ENCODE measurements at regions not wholly inside any gene's neighbourhood (a gene's known extent, or its start where the extent isn't known, plus 50 kb on each side); places are given as distances from the start of the nearest gene placed in this dataset.

GRCh38 chr7:152594801-152595200 lies 81.1 kb downstream of the XRCC2 start:
- no peak overlapping the region for H3K4me3 Mint-ChIP-seq
- Histone ChIP-seq H3K9me3 (ENCODE audit: control extremely low read depth in 1 of 3, control insufficient read depth in 2 of 3, insufficient read depth in 1 of 3, low read length in 2 of 3) (no peaks in the 10 kb centered on the region), H3K4me3 (ENCODE audit: control extremely low read depth in 1 of 5, extremely low read depth in 1 of 5, insufficient read depth in 1 of 5, low read depth in 2 of 5, low read length in 4 of 5) (no peak overlapping the region), H3K36me3 (replicated peaks in 1 of 2; ENCODE audit: control extremely low read depth in 1 of 2, control insufficient read depth in 1 of 2, extremely low read depth in 1 of 2, insufficient read depth in 2 of 2, low read length in 1 of 2) (no peaks in the 10 kb centered on the region), H2AFZ (ENCODE audit: insufficient read depth, low read depth, low read length, poor library complexity, severe bottlenecking) (no peak overlapping the region), H3K4me1 (ENCODE audit: control insufficient read depth in 2 of 2, insufficient read depth in 2 of 2, low read length in 2 of 2) (no peaks in the 10 kb centered on the region), H3K9ac (ENCODE audit: low read length) (no peak overlapping the region), H3K79me2 (ENCODE audit: control insufficient read depth, insufficient read depth, low read length) (no peaks in the 10 kb centered on the region), H4K20me1 (ENCODE audit: control insufficient read depth, insufficient read depth, low read length, poor library complexity, severe bottlenecking) (no peaks in the 10 kb centered on the region), H3K27ac (ENCODE audit: low read length in 2 of 2) (no peak overlapping the region), H3K4me2 (replicated peaks; ENCODE audit: low read depth, low read length, poor library complexity, severe bottlenecking) (no peak overlapping the region), H3K27me3 (replicated peaks in 1 of 4; ENCODE audit: control extremely low read depth in 1 of 4, control insufficient read depth in 3 of 4, insufficient read depth in 4 of 4, low read length in 3 of 4) (no peaks in the 10 kb centered on the region)
- intact Hi-C loops (cut with micrococcal nuclease), result no loop called here
- ATAC-seq (ENCODE audit: low read depth), result no peak
- ChIA-PET CTCF (interaction anchor here (0.5 kb wide), 1 partner anchor 25 kb away, joined by 3 read pairs; no protein-coding TSS in a partner anchor), POLR2A (no interaction called here)
- DNase-seq, result no peak
- H3K27ac Mint-ChIP-seq, result no peak overlapping the region
- H3K27me3 Mint-ChIP-seq, result peaks cover 8% of the 10 kb centered on the region
- no peaks in the 10 kb centered on the region for H3K9me3 Mint-ChIP-seq (ENCODE audit: insufficient read depth)
- WGBS (ENCODE audit: insufficient coverage), result 84% methylated on average over 7 of the region's 9 CpGs
- TF ChIP-seq, protein P1, sequence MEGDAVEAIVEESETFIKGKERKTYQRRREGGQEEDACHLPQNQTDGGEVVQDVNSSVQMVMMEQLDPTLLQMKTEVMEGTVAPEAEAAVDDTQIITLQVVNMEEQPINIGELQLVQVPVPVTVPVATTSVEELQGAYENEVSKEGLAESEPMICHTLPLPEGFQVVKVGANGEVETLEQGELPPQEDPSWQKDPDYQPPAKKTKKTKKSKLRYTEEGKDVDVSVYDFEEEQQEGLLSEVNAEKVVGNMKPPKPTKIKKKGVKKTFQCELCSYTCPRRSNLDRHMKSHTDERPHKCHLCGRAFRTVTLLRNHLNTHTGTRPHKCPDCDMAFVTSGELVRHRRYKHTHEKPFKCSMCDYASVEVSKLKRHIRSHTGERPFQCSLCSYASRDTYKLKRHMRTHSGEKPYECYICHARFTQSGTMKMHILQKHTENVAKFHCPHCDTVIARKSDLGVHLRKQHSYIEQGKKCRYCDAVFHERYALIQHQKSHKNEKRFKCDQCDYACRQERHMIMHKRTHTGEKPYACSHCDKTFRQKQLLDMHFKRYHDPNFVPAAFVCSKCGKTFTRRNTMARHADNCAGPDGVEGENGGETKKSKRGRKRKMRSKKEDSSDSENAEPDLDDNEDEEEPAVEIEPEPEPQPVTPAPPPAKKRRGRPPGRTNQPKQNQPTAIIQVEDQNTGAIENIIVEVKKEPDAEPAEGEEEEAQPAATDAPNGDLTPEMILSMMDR (IDR thresholded peaks at IDR 0.05), result no peak
- no peak for TF ChIP-seq EZH2 (IDR thresholded peaks at IDR 0.05; ENCODE audit: borderline replicate concordance, insufficient read depth, low read depth, low read length, poor library complexity, severe bottlenecking)
- no peaks in the 10 kb centered on the region for H3K4me1 Mint-ChIP-seq

- ChIA-PET POLR2A (no interaction called here), CTCF (no interaction called here)
- Histone ChIP-seq H3K79me2 (ENCODE audit: control insufficient read depth, insufficient read depth, low read length) (no peaks in the 10 kb centered on the region), H3K27me3 (replicated peaks in 1 of 4; ENCODE audit: control extremely low read depth in 1 of 4, control insufficient read depth in 3 of 4, insufficient read depth in 4 of 4, low read length in 3 of 4) (no peaks in the 10 kb centered on the region), H2AFZ (ENCODE audit: insufficient read depth, low read depth, low read length, poor library complexity, severe bottlenecking) (no peak overlapping the region), H3K4me2 (replicated peaks; ENCODE audit: low read depth, low read length, poor library complexity, severe bottlenecking) (no peak overlapping the region), H3K36me3 (replicated peaks in 1 of 2; ENCODE audit: control extremely low read depth in 1 of 2, control insufficient read depth in 1 of 2, extremely low read depth in 1 of 2, insufficient read depth in 2 of 2, low read length in 1 of 2) (no peaks in the 10 kb centered on the region), H4K20me1 (ENCODE audit: control insufficient read depth, insufficient read depth, low read length, poor library complexity, severe bottlenecking) (no peaks in the 10 kb centered on the region), H3K4me1 (ENCODE audit: control insufficient read depth in 2 of 2, insufficient read depth in 2 of 2, low read length in 2 of 2) (no peaks in the 10 kb centered on the region), H3K4me3 (ENCODE audit: control extremely low read depth in 1 of 5, extremely low read depth in 1 of 5, insufficient read depth in 1 of 5, low read depth in 2 of 5, low read length in 4 of 5) (no peak overlapping the region), H3K27ac (ENCODE audit: low read length in 2 of 2) (no peak overlapping the region), H3K9ac (ENCODE audit: low read length) (no peak overlapping the region), H3K9me3 (ENCODE audit: control extremely low read depth in 1 of 3, control insufficient read depth in 2 of 3, insufficient read depth in 1 of 3, low read length in 2 of 3) (no peaks in the 10 kb centered on the region)
- no peak for ATAC-seq (ENCODE audit: low read depth)
- Mint-ChIP-seq H3K4me3 (no peak overlapping the region), H3K27ac (no peak overlapping the region), H3K4me1 (no peaks in the 10 kb centered on the region), H3K27me3 (peaks cover 4% of the 10 kb centered on the region), H3K9me3 (ENCODE audit: insufficient read depth) (no peaks in the 10 kb centered on the region)
- WGBS (ENCODE audit: insufficient coverage), result 100% methylated on average over 1 of the region's 4 CpGs
- TF ChIP-seq, protein P1 (IDR thresholded peaks at IDR 0.05), result no peak
- TF ChIP-seq EZH2 (IDR thresholded peaks at IDR 0.05; ENCODE audit: borderline replicate concordance, insufficient read depth, low read depth, low read length, poor library complexity, severe bottlenecking), result no peak
- intact Hi-C loops (cut with micrococcal nuclease), result no loop called here
- no peak for DNase-seq
Measured at GRCh38 chr7:152591976-152592375, 84.0 kb downstream of the XRCC2 start.

Data from B cell (primary cell).